HG03280 (cell line): ENCODE measurements at regions not wholly inside any gene's neighbourhood (a gene's known extent, or its start where the extent isn't known, plus 50 kb on each side); places are given as distances from the start of the nearest gene placed in this dataset.

Experiments used
- ATAC-seq: cut with Tn5 transposase; IDR thresholded peaks from one replicate; pipeline ENCODE4 v1.9.1; 2021; ENCODE audit warnings: mild to moderate bottlenecking, moderate library complexity; ENCODE audit not compliant: unreplicated experiment

GRCh38 chr12:93011100-93011499 lies 82.0 kb upstream of the EEA1 start:
- ATAC-seq = no peak

DNA sequence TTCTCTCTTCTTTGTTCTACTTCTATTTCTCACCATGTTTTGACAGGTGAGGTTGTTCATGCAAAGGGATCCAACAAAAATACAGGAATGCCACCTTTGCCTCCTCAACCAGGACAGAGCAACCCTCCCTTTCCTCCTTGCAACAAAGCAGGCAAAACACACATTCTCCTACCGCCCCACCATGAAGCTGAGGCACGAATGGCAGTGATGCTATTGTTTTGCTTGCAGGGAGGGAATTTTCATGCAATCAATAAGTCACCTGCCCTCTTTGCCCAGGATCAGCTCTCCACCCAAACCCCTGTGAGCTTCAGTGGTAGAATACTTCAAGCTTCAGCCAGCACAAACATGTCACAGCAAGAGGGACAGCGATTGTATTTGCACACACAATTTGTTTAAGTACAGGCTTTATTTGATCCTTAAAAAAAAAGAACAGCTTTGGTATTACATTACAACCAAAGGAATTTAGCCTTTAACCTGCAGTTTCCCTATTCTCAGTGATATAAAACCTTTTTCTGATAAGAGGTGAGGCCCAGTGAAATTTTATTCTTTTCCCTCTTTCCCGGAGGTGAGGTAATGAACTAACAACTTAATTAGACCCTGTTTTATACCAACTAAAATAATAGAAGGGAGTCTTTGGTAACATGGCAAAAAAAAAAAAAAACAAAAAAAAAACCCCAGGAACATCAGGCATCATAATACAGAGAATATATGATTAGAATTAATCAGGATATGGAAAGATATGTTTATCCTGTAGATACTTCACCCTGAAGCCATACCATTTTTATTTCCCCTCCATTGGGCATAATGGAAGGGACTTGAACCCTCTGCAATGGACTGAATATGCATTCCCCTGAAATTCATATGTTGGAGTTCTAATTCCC lies 87.0 kb upstream of the EEA1 start:
- ATAC-seq = no peak

DNA sequence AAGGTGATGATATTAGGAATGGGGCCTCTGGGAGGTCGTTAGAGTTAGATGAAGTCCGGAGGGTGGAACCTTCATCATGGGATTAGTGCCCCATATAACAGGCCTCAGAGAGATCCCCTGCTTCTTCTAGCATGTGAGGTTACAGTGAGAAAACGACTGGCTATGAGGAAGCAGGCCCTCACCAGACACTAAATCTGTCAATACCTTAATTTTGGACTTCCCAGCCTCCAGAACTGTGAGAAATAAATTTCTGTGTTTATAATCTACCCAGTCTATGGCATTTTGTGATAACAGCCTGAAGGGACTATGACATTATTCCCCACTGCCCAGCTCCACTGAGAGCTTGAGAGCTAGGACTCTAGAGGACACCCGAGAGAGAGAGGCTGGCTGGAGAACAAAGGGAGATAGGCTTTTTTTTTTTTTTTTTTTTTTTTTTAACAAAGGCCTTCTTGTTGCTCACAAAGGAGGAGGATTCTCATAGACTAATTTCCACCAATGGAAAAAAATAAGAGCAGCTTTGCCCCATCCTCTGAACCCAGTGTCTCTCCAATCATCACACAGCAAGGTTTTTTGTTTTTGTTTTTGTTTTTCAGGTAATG lies 87.8 kb upstream of the EEA1 start:
- ATAC-seq = no peak

DNA sequence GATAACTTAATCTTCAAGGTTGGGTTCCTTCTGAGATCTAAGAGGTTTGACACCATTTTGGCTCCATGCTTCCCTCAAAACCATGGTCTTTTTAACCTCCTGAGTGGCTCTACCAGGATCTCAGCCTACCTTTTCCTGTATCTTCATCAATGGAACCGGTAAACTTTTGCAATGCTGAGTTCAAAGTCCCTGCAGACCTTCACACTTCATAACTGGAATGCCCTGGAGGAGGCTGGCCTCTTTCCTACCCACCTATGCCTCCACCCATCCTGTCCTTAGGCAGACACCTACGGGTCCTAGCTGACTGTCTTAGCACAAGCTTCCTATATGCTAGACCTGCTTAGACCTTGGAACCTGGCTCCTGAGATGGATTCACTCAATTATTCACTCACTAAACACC lies 89.5 kb upstream of the EEA1 start:
- no peak for ATAC-seq

DNA sequence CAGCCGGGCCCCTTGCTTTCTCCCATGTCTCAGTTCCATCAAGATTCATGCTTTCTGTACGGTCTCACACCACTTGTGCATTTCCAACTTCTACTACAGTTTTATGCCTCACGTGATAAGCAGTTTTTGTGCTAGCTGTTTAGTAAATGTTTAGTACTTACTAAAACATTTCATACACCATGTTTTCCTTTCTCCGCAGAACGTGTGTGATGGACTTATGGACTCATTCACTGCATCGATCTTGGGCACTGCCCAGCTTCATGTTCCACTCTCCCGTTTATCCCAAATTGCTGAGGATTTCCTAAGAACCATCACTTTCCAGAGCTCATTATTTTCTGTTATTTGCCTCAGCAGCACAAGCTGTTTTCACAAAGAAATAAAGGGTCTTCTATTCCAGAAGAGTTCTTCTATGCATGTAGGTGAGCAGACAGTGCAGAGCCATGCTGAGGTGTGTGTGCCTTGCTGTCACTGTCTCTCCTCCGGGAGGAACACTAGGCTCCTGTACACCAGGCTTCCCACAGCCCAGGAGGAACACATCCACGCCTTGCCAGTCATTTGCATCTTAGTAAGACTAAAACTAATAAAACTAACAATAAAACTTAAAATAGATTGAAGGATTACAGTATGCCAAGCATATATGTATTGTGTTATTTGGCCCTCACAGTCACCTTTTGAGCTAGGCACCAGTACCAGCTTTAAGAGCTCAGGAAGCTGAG lies 90.3 kb upstream of the EEA1 start:
- ATAC-seq = no peak

DNA sequence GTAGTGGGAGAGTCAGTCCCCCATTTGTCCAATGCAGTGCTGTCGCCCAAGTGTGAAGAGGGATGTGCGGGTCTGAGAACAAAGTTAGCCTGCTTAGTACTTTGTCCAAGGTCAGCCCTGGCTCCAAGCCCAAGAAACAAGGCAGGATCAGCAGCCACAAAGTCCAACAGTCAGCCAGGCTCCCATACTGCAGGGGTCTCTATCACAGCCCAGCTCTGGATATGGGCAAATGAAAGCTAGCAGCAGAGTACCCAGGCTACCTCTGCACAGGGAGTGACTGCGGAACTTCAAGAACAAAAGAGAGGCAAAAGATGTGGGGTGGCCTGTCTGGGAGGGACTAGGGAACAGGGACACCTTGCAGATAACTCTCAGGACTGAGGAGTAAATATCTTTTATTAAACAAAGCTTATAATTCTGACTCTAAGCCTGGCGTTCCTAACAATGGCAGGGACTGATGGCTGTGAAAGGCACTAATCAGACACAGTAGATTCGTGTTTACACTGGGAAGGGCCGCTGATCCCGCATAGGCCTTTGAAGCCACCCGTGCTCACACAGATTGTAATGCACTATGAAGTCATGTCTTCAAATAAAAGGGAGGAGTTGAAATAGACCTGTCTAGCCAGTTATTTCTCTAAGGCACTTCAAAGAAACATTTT lies 91.0 kb upstream of the EEA1 start:
- ATAC-seq = no peak

DNA sequence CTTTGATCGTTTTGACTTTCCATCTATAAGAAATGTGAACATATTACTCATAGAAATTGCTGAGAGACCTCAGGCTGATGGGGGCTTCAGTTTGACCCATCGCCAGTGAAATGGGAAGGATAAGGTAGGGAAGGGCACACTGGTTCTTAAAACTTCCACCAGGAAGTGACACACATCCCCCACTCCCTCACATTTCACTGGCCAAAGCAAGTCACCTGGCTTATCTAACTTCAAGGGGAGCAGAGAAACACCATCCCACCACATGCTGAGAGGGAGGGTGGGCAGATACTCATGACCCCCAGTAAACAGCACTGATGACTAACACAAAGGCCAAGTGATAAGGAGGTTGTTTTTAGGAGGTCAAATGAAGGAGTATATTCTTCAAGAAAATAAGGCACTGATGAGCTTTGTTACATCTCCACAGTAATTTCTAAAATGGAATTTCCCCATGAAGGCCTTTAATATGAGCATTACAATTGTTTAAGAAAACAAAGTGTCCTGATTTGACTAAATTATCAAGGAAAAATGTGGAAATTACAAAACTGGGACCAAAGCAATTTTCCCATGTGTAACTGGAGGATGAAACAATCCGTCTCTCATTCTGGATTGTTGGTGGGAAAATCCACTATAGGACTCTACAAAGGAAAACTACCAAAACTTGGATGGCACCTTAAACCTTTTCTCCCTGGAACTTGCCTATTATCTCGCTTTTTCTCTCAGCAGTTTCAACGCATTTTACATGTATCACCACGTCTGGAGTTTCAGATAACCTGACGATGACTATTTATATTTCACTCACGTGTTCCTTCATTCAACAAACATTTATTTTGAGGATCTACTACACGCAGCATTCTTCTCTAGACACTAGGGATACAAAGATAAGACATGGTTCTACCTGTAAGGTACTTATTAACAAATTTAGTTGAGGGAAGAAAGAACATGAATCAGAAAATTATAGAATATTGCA lies 91.8 kb upstream of the EEA1 start:
- no peak for ATAC-seq

- ATAC-seq = no peak
Observed at GRCh38 chr12:93022603-93023340, 93.7 kb upstream of the EEA1 start.

DNA sequence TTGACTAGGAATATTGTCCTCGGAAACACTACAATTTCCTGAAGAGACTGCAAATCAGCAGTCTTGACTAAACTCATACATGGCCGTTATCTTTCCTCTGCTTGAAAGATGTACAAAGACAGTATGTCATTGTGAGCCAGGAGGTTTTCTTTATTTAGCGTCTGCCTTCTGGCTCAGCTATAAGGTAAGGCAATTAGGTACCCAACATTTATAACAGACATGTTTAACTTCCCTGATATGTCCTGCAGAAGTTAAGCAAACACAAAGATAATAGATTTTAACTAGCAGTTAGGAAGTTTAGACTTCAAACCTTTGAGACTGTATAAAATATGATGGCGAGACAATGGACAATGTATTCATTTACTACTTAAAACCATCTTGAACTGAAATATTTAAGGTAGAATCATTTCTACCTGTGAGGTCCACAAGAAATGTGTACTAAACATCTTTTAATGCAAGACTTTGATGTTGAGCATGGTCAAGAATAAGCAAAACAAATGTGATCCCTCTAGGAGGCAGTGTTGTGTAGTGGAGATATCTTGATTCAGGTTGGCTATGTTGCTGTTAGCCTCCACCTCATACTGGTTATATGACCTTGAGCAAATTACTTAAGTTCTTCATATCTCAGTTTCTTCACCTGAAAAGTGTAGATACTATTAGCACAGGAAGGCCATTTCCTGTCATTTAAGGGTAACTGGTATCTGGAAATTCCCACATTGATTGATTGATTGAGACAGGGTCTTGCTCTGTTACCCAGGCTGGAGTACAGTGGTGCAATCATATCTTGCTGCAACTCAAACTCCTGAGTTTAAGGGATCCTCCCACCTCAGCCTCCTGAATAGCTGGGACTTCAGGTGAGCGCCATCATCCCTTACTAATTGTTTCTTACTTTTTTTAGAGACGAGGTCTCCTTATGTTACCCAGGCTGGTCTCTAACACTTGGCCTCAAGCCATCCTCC lies 96.3 kb upstream of the EEA1 start:
- ATAC-seq = peak; percentile 77

GRCh38 chr12:93027041-93027440 lies 97.9 kb upstream of the EEA1 start:
- ATAC-seq = no peak

- ATAC-seq = no peak
Observed at GRCh38 chr12:93029091-93029490, 100.0 kb upstream of the EEA1 start.

- ATAC-seq = no peak
Observed at GRCh38 chr12:93031028-93031427, 101.9 kb upstream of the EEA1 start.

DNA sequence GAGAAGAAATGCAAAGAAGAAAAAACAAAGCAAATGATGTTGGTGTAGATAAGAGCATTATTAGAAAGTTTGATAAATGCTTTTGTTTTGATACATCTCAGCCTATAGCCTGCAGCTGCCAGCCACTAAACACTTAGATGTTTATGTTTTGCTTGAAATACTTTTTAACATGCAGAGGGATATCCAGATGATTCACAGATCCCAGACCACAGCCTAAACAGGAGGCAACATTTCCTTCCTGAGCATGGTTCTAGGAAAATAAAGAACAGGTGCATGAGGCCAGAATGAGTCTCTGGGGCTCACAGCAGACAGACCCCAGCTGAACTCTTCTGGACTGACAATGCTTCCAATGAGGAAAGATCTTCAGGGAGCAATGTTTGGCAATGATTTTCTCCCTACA lies 103.7 kb upstream of the EEA1 start:
- ATAC-seq = no peak

- no peak for ATAC-seq
Observed at GRCh38 chr12:93033948-93034347, 104.9 kb upstream of the EEA1 start.

DNA sequence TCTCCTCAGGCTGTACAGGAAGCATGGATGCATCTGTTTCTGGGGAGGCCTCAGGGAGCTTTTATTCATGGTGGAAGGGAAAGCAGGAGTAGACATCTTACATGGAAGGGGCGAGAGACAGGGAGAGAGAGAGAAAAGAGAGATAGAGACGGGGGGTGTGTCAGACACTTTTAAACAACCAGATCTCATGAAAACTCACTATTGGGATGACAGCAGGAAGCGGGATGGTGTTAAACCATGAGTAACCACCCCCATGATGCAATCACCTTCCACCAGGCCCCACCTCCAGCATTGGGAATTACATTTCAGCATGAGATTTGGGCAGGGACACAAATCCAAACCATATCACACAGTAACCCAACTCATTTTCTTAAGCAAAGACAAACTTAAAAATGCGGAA lies 110.0 kb upstream of the EEA1 start:
- no peak for ATAC-seq

DNA sequence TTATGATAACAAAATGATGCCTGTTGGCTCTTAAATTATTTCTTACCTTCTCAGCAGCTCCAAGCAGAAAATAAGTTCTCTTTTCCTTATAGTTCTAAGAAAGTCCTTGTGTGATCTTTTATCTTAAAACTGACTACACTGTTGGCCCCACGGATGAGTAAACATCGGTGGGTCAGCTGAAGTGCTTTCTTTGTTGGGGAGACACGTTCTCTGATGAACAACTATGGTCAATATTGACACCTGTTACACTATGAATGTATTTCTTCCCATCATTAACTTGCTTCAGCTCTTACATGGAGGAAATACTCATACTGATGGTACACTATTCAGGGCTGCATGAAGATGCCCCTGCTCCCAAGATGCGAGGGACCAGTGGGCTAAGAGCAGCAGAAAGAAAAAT lies 110.8 kb upstream of the EEA1 start:
- ATAC-seq = no peak

DNA sequence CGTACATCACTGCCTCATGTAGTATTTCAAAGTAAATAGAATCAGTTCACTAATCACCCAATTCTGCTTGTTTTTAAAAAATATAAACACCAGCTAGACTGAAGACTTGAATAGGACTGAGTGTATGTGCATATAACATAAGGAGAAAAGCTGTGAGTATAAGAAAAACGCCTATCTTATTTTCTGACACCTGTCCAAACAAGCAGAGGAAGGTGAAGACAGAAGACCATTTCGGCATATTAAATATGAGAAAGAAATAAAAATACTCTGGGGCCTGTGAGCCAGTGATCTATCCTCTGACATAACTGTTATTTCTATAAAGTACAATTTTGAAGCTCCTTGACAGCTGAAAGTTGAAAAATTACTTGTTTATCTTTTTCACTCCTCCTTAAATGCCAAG lies 111.3 kb upstream of the EEA1 start:
- no peak for ATAC-seq

DNA sequence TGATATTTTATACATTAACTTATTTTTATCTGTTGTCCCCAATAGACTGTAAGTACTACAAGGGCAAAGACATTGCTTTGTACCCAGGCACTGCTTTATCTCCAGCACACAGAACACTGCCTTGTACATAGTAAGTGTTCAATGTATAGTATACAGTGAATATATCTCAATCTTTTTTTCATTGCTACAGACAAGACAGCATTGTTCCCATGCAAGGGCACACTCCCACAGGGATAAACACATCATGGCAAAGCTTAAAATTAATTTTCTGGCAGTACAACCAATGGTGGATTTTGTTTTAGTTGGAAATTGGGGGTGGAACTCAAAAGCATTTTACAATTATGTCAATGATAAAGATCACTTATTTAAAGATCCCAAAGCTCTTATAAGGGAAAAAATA lies 112.3 kb upstream of the EEA1 start:
- ATAC-seq = no peak

- no peak for ATAC-seq
Observed at GRCh38 chr12:93042283-93042682, 113.2 kb upstream of the EEA1 start.
